ENCODE measurements at regions not wholly inside any gene's neighbourhood (a gene's known extent, or its start where the extent isn't known, plus 50 kb on each side); places are given as distances from the start of the nearest gene placed in this dataset.

DNA sequence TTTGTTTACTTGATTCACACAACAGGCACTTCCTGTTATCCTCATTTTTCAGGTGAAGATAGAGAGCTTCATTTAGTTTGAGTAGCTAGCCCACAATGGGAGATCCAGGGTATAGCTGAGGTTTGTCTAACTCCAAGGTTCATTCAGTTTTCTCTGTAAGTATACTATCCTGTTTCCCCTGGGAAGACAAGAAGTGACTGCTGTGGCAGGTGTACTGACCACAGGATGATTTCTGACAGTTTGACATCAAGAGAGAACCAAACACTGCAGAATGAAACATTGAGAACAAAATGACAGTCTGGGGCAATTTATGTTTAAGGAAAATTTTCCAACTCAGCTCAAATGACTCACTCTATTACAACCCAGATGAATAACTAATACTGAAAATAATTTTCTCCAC is 958.0 kb downstream of the STPG2 start:
- H3K27ac ChIP-seq (ENCODE audit: low read depth, low read length, poor library complexity, severe bottlenecking) = no peak overlapping the region
- ChIA-PET POLR2A (no interaction called here), CTCF (ENCODE audit: unreplicated experiment) (no interaction called here)
- H2AFZ ChIP-seq (ENCODE audit: low read length) = no peak overlapping the region
- no peaks in the 10 kb centered on the region for H3K79me2 ChIP-seq (ENCODE audit: insufficient read depth, low read depth, low read length)
- no peak overlapping the region for H3K4me3 ChIP-seq (ENCODE audit: low read depth, low read length, poor library complexity, severe bottlenecking)
- no peaks in the 10 kb centered on the region for H3K4me1 ChIP-seq (ENCODE audit: insufficient read depth, low read length, poor library complexity, severe bottlenecking)
- H4K20me1 ChIP-seq (ENCODE audit: insufficient read depth, low read length) = no peaks in the 10 kb centered on the region
- no peak for TF ChIP-seq EZH2phosphoT487 (IDR thresholded peaks at IDR 0.05; ENCODE audit: borderline replicate concordance, low read depth, low read length)
- TF ChIP-seq, protein P1, sequence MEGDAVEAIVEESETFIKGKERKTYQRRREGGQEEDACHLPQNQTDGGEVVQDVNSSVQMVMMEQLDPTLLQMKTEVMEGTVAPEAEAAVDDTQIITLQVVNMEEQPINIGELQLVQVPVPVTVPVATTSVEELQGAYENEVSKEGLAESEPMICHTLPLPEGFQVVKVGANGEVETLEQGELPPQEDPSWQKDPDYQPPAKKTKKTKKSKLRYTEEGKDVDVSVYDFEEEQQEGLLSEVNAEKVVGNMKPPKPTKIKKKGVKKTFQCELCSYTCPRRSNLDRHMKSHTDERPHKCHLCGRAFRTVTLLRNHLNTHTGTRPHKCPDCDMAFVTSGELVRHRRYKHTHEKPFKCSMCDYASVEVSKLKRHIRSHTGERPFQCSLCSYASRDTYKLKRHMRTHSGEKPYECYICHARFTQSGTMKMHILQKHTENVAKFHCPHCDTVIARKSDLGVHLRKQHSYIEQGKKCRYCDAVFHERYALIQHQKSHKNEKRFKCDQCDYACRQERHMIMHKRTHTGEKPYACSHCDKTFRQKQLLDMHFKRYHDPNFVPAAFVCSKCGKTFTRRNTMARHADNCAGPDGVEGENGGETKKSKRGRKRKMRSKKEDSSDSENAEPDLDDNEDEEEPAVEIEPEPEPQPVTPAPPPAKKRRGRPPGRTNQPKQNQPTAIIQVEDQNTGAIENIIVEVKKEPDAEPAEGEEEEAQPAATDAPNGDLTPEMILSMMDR (conservative IDR thresholded peaks at IDR 0.05; ENCODE audit: low read length) = no peak
- DNase-seq (ENCODE audit: low spot score) = no peak
- H3K4me2 ChIP-seq (ENCODE audit: low read length) = no peak overlapping the region
- H3K9me3 ChIP-seq (ENCODE audit: low read length) = no peaks in the 10 kb centered on the region
- no peaks in the 10 kb centered on the region for H3K9me2 ChIP-seq (ENCODE audit: insufficient read depth, low read length)
- H3K36me3 ChIP-seq (ENCODE audit: insufficient read depth, low read length) = no peaks in the 10 kb centered on the region
- intact Hi-C loops (cut with micrococcal nuclease; ENCODE audit: unreplicated experiment) = no loop called here
- BruUV-seq (replicated peaks) = no TSS peak

DNA sequence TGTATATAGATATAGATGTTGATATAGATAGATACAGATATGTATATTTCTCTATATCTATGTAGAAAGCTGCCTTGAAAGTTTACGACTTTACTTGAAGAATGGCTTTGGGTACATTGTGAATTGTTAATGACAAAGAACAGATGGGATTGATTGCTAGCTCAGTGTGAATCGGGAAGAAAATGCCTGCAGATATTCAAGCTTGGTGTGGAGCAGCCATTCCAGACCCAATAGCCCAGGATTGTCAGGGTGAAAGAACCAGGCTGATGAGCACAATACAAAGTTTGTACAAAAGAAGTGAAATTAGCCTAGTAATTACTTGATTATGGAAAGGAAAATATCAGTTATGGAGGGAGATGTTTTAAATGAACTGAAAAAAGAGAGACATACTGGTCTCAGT is 946.2 kb downstream of the STPG2 start:
- intact Hi-C loops (cut with micrococcal nuclease; ENCODE audit: unreplicated experiment) = no loop called here
- Histone ChIP-seq H3K27ac (ENCODE audit: low read depth, low read length, poor library complexity, severe bottlenecking) (no peak overlapping the region), H2AFZ (ENCODE audit: low read length) (no peak overlapping the region), H3K9me2 (ENCODE audit: insufficient read depth, low read length) (no peaks in the 10 kb centered on the region), H3K4me1 (ENCODE audit: insufficient read depth, low read length, poor library complexity, severe bottlenecking) (no peaks in the 10 kb centered on the region), H3K9me3 (ENCODE audit: low read length) (no peaks in the 10 kb centered on the region), H4K20me1 (ENCODE audit: insufficient read depth, low read length) (no peaks in the 10 kb centered on the region), H3K4me3 (ENCODE audit: low read depth, low read length, poor library complexity, severe bottlenecking) (no peak overlapping the region), H3K79me2 (ENCODE audit: insufficient read depth, low read depth, low read length) (no peaks in the 10 kb centered on the region), H3K36me3 (ENCODE audit: insufficient read depth, low read length) (no peaks in the 10 kb centered on the region), H3K4me2 (ENCODE audit: low read length) (no peak overlapping the region)
- TF ChIP-seq EZH2phosphoT487 (IDR thresholded peaks at IDR 0.05; ENCODE audit: borderline replicate concordance, low read depth, low read length) = no peak
- TF ChIP-seq, protein P1 (conservative IDR thresholded peaks at IDR 0.05; ENCODE audit: low read length) = no peak
- POLR2A ChIA-PET = no interaction called here
- no peak for DNase-seq (ENCODE audit: low spot score)
- CTCF ChIA-PET (ENCODE audit: unreplicated experiment) = no interaction called here
- no TSS peak for BruUV-seq (replicated peaks)

GRCh38 chr4:97208749-97209148 is 934.5 kb downstream of the STPG2 start:
- ChIA-PET POLR2A (interaction anchor here (0.7 kb wide), 1 partner anchor 542 kb away, joined by 4 read pairs; no protein-coding TSS in a partner anchor), CTCF (ENCODE audit: unreplicated experiment) (no interaction called here)
- no peaks in the 10 kb centered on the region for H3K9me3 ChIP-seq (ENCODE audit: low read length)
- H3K9me2 ChIP-seq (ENCODE audit: insufficient read depth, low read length) = no peaks in the 10 kb centered on the region
- no peaks in the 10 kb centered on the region for H3K4me1 ChIP-seq (ENCODE audit: insufficient read depth, low read length, poor library complexity, severe bottlenecking)
- H4K20me1 ChIP-seq (ENCODE audit: insufficient read depth, low read length) = no peaks in the 10 kb centered on the region
- no peaks in the 10 kb centered on the region for H3K36me3 ChIP-seq (ENCODE audit: insufficient read depth, low read length)
- intact Hi-C loops (cut with micrococcal nuclease; ENCODE audit: unreplicated experiment) = no loop called here
- H2AFZ ChIP-seq (ENCODE audit: low read length) = no peak overlapping the region
- DNase-seq (ENCODE audit: low spot score) = no peak
- no peaks in the 10 kb centered on the region for H3K79me2 ChIP-seq (ENCODE audit: insufficient read depth, low read depth, low read length)
- TF ChIP-seq, protein P1 (conservative IDR thresholded peaks at IDR 0.05; ENCODE audit: low read length) = no peak
- no peak for TF ChIP-seq EZH2phosphoT487 (IDR thresholded peaks at IDR 0.05; ENCODE audit: borderline replicate concordance, low read depth, low read length)
- H3K27ac ChIP-seq (ENCODE audit: low read depth, low read length, poor library complexity, severe bottlenecking) = no peak overlapping the region
- no peak overlapping the region for H3K4me2 ChIP-seq (ENCODE audit: low read length)
- no peak overlapping the region for H3K4me3 ChIP-seq (ENCODE audit: low read depth, low read length, poor library complexity, severe bottlenecking)
- BruUV-seq (replicated peaks) = no TSS peak

Data from OCI-LY7 (cell line).